IPS DF 6.9 (cell line): ENCODE measurements at regions not wholly inside any gene's neighbourhood (a gene's known extent, or its start where the extent isn't known, plus 50 kb on each side); places are given as distances from the start of the nearest gene placed in this dataset.

ENCODE experiments used
- DNase-seq: peaks from one replicate; pipeline ENCODE4 v3.0.0-alpha.2; 2013; ENCODE audit warnings: low read depth, low spot score
- H3K27ac ChIP-seq: one replicate; pipeline ENCODE4 v1.5.1; 2013; ENCODE audit warnings: low read length, control low read depth
- H3K27me3 ChIP-seq: 2 replicates; pipeline ENCODE4 v1.6.1; 2013; ENCODE audit warnings: mild to moderate bottlenecking, low read length; ENCODE audit not compliant: control insufficient read depth, insufficient read depth
- H3K36me3 ChIP-seq: 2 replicates; pipeline ENCODE4 v1.6.1; 2013; ENCODE audit warnings: low read length; ENCODE audit not compliant: control insufficient read depth, insufficient read depth
- H3K4me1 ChIP-seq: 2 replicates; pipeline ENCODE4 v1.6.1; 2013; ENCODE audit warnings: low read length; ENCODE audit not compliant: control insufficient read depth, insufficient read depth
- H3K4me3 ChIP-seq: 2 replicates; pipeline ENCODE4 v1.5.1; 2013; ENCODE audit warnings: mild to moderate bottlenecking, low read length
- H3K9me3 ChIP-seq: 2 replicates; pipeline ENCODE4 v1.6.1; 2013; ENCODE audit warnings: low read length, inconsistent platforms; ENCODE audit not compliant: control insufficient read depth, insufficient read depth
- WGBS: extraction: QIAGEN DNeasy Blood & Tissue Kit; methylation state at CpG from one replicate; pipeline ENCODE4 v1.1.7; 2013; ENCODE audit warnings: mixed read lengths, missing lambda C conversion rate; ENCODE audit not compliant: insufficient read length, insufficient coverage; 5-methylcytosine and 5-hydroxymethylcytosine counted together

- DNase-seq: no peak
- no peaks in the 10 kb centered on the region for H3K27me3 ChIP-seq
- no peaks in the 10 kb centered on the region for H3K4me1 ChIP-seq
- no peaks in the 10 kb centered on the region for H3K36me3 ChIP-seq
- no CpG with 5 or more reads among the region's 7 CpGs for WGBS
- H3K27ac ChIP-seq: no peak overlapping the region
- H3K9me3 ChIP-seq: no peaks in the 10 kb centered on the region
- H3K4me3 ChIP-seq: no peak overlapping the region
Measured at GRCh38 chr20:24395151-24395550, 74.3 kb upstream of the SYNDIG1 start.

DNA sequence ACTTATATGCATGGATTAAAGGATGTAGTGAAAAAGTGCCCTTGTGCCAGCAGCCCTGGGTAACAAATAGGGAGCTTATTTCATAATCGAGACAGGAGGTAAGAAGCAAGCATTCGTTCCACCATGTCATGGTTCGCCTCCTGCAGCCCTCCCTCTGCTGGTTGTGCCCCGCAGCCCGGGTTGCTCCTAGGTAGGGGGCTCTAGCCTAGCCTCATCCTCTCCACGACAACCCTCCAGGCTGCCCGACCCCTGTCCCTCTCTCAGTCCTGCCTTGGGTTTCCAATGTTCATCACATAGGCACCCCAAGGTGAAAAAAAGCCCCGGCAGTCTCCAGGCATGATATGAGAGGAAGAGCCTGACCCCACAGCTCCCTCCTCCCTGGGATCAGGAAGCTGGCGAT, 75.5 kb upstream of the SYNDIG1 start:
- Histone ChIP-seq H3K4me3 (no peak overlapping the region), H3K27ac (no peak overlapping the region), H3K27me3 (no peaks in the 10 kb centered on the region), H3K36me3 (no peaks in the 10 kb centered on the region), H3K4me1 (no peaks in the 10 kb centered on the region), H3K9me3 (no peaks in the 10 kb centered on the region)
- no CpG with 5 or more reads among the region's 9 CpGs for WGBS
- DNase-seq: no peak

- Histone ChIP-seq H3K4me1 (no peaks in the 10 kb centered on the region), H3K27me3 (no peaks in the 10 kb centered on the region), H3K9me3 (no peaks in the 10 kb centered on the region), H3K27ac (no peak overlapping the region), H3K36me3 (no peaks in the 10 kb centered on the region), H3K4me3 (no peak overlapping the region)
- no CpG with 5 or more reads among the region's 4 CpGs for WGBS
- no peak for DNase-seq
Measured at GRCh38 chr20:24392612-24393011, 76.8 kb upstream of the SYNDIG1 start.

DNA sequence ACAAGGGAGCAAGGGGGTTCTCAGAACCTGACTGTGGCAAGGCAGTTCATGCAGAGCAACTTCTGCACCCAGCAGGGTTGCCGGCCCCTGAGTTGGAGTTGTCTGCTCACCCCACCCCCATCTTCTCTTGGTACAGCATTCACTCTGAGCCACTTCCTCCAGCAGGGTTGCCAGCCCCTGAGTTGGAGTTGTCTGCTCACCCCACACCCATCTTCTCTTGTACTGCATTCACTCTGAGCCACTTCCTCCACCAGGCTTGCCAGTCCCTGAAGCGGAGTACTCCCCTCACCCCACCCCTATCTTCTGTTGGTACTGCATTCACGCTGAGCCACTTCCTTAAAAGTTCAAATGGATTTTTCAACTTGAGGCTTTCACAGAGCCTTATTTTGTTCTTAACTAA, 79.7 kb upstream of the SYNDIG1 start:
- no peak for DNase-seq

GRCh38 chr20:24388828-24389380, 80.5 kb upstream of the SYNDIG1 start:
- Histone ChIP-seq H3K36me3 (no peaks in the 10 kb centered on the region), H3K27me3 (no peaks in the 10 kb centered on the region), H3K27ac (no peak overlapping the region), H3K4me1 (no peaks in the 10 kb centered on the region), H3K4me3 (no peak overlapping the region), H3K9me3 (no peaks in the 10 kb centered on the region)
- no CpG with 5 or more reads among the region's 8 CpGs for WGBS
- DNase-seq: no peak

More for the DNA sequence above, 79.7 kb upstream of the SYNDIG1 start:
- Histone ChIP-seq H3K4me3 (no peak overlapping the region), H3K27me3 (no peaks in the 10 kb centered on the region), H3K4me1 (no peaks in the 10 kb centered on the region), H3K36me3 (no peaks in the 10 kb centered on the region), H3K27ac (no peak overlapping the region), H3K9me3 (no peaks in the 10 kb centered on the region)
- WGBS: no CpG with 5 or more reads among the region's 3 CpGs

DNA sequence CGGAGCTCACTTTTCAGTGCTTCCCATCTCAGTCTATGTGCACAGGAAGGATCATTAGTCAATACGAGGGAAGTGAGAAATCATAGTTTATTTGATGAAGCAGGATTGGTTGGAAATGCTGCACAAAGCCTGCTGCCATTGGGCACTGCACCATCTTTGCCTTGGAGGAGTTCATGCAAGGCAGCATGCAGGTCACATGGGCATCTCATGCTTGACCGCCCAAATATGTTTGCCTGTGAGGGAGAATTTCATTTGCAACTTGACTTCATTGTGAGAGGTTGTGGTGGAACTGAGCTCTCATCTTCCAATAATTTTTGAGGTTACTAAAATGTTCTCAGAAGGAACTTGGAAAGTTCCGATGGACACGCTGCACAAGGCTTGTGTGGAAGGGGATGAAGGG, 83.9 kb upstream of the SYNDIG1 start:
- no peak overlapping the region for H3K27ac ChIP-seq
- H3K36me3 ChIP-seq: no peaks in the 10 kb centered on the region
- H3K4me3 ChIP-seq: no peak overlapping the region
- no CpG with 5 or more reads among the region's 5 CpGs for WGBS
- no peak for DNase-seq
- no peaks in the 10 kb centered on the region for H3K4me1 ChIP-seq
- H3K27me3 ChIP-seq: no peaks in the 10 kb centered on the region
- H3K9me3 ChIP-seq: no peaks in the 10 kb centered on the region

GRCh38 chr20:24384865-24385264, 84.6 kb upstream of the SYNDIG1 start:
- H3K27ac ChIP-seq: no peak overlapping the region
- H3K9me3 ChIP-seq: no peaks in the 10 kb centered on the region
- WGBS: no CpG with 5 or more reads among the region's 5 CpGs
- no peak for DNase-seq
- no peaks in the 10 kb centered on the region for H3K27me3 ChIP-seq
- no peak overlapping the region for H3K4me3 ChIP-seq
- no peaks in the 10 kb centered on the region for H3K4me1 ChIP-seq
- H3K36me3 ChIP-seq: no peaks in the 10 kb centered on the region

GRCh38 chr20:24382743-24383142, 86.7 kb upstream of the SYNDIG1 start:
- Histone ChIP-seq H3K27me3 (no peaks in the 10 kb centered on the region), H3K4me3 (no peak overlapping the region), H3K36me3 (no peaks in the 10 kb centered on the region), H3K27ac (no peak overlapping the region), H3K9me3 (no peaks in the 10 kb centered on the region), H3K4me1 (no peaks in the 10 kb centered on the region)
- no CpG with 5 or more reads among the region's 2 CpGs for WGBS
- DNase-seq: no peak

DNA sequence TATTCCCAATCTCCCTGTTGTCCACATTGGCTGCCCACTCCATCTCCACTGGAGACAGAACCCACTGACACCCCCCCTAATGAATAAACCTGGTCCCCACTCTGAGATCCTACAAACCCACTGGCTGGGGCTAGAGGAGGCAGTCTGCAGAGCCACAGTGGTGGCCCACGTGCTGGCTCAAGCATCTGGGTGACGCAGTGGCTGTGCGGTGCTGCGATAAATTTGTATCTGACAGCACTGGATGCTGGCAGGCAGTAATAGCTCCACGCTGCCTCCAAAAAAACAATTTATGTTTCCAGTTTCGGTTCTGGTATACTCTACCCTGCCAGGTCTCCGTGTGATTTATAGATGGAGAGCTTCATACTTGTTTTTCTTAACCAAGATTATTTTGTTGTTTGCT, 87.1 kb upstream of the SYNDIG1 start:
- WGBS: no CpG with 5 or more reads among the region's 7 CpGs
- Histone ChIP-seq H3K27ac (no peak overlapping the region), H3K4me1 (no peaks in the 10 kb centered on the region), H3K36me3 (no peaks in the 10 kb centered on the region), H3K4me3 (no peak overlapping the region), H3K9me3 (no peaks in the 10 kb centered on the region), H3K27me3 (no peaks in the 10 kb centered on the region)
- DNase-seq: no peak

GRCh38 chr20:24381886-24382285, 87.5 kb upstream of the SYNDIG1 start:
- no peaks in the 10 kb centered on the region for H3K27me3 ChIP-seq
- WGBS: no CpG with 5 or more reads among the region's 5 CpGs
- no peak for DNase-seq
- no peaks in the 10 kb centered on the region for H3K36me3 ChIP-seq
- H3K4me3 ChIP-seq: no peak overlapping the region
- no peaks in the 10 kb centered on the region for H3K4me1 ChIP-seq
- no peak overlapping the region for H3K27ac ChIP-seq
- H3K9me3 ChIP-seq: no peaks in the 10 kb centered on the region

GRCh38 chr20:24379484-24379927, 89.9 kb upstream of the SYNDIG1 start:
- Histone ChIP-seq H3K4me3 (no peak overlapping the region), H3K36me3 (no peaks in the 10 kb centered on the region), H3K4me1 (no peaks in the 10 kb centered on the region), H3K9me3 (no peaks in the 10 kb centered on the region), H3K27ac (no peak overlapping the region), H3K27me3 (no peaks in the 10 kb centered on the region)
- no CpG with 5 or more reads among the region's 4 CpGs for WGBS
- DNase-seq: no peak
